Trophoblast cell (in vitro differentiated cells and primary cell): ENCODE measurements at regions not wholly inside any gene's neighbourhood (a gene's known extent, or its start where the extent isn't known, plus 50 kb on each side); places are given as distances from the start of the nearest gene placed in this dataset.

ENCODE experiments used
- DNase-seq, 2 donors: peaks; one replicate each; pipeline ENCODE4 v3.0.0-alpha.2; 2016
- H2AFZ ChIP-seq: 2 replicates; pipeline ENCODE4 v1.6.1; 2013; ENCODE audit warnings: low read length, moderate library complexity, mild to moderate bottlenecking; ENCODE audit not compliant: insufficient read depth, poor library complexity
- H2AK5ac ChIP-seq: 2 replicates; pipeline ENCODE4 v1.6.1; 2013; ENCODE audit warnings: mild to moderate bottlenecking, low read length
- H2BK120ac ChIP-seq: 2 replicates; pipeline ENCODE4 v1.6.1; 2013; ENCODE audit warnings: low read length, mild to moderate bottlenecking, moderate library complexity; ENCODE audit not compliant: insufficient read depth, poor library complexity
- H2BK12ac ChIP-seq: 2 replicates; pipeline ENCODE4 v1.6.1; 2013; ENCODE audit warnings: mild to moderate bottlenecking, low read length, moderate library complexity
- H2BK5ac ChIP-seq: 2 replicates; pipeline ENCODE4 v1.6.1; 2013; ENCODE audit warnings: low read length, low read depth, moderate library complexity, mild to moderate bottlenecking; ENCODE audit not compliant: poor library complexity
- H3K14ac ChIP-seq: 2 replicates; pipeline ENCODE4 v1.6.1; 2013; ENCODE audit warnings: mild to moderate bottlenecking, low read length
- H3K18ac ChIP-seq: 2 replicates; pipeline ENCODE4 v1.6.1; 2013; ENCODE audit warnings: mild to moderate bottlenecking, low read length
- H3K23ac ChIP-seq: 2 replicates; pipeline ENCODE4 v1.6.1; 2013; ENCODE audit warnings: low read length
- H3K27ac ChIP-seq: 2 replicates; pipeline ENCODE4 v1.5.1; 2013; ENCODE audit warnings: low read depth, mild to moderate bottlenecking, inconsistent platforms, low read length, moderate library complexity
- H3K27me3 ChIP-seq: 2 replicates; pipeline ENCODE4 v1.6.1; 2013; ENCODE audit warnings: inconsistent platforms, mild to moderate bottlenecking, low read length, moderate library complexity; ENCODE audit not compliant: insufficient read depth
- H3K36me3 ChIP-seq, 2 experiments: 1 replicate in 1 of 2; 2 replicates in 1 of 2; pipeline ENCODE4 v1.6.1; 2013; ENCODE audit warnings: low read length in 2 of 2, mild to moderate bottlenecking in 2 of 2, moderate library complexity in 1 of 2; ENCODE audit not compliant: insufficient read depth in 2 of 2, control insufficient read depth in 1 of 2
- H3K4ac ChIP-seq: 2 replicates; pipeline ENCODE4 v1.6.1; 2013; ENCODE audit warnings: low read depth, mild to moderate bottlenecking, low read length, moderate library complexity
- H3K4me1 ChIP-seq, 2 experiments: 1 replicate in 1 of 2; 2 replicates in 1 of 2; pipeline ENCODE4 v1.6.1; 2013; ENCODE audit warnings: low read length in 2 of 2, mild to moderate bottlenecking in 2 of 2, moderate library complexity in 1 of 2; ENCODE audit not compliant: insufficient read depth in 2 of 2, control insufficient read depth in 1 of 2
- H3K4me2 ChIP-seq: 2 replicates; pipeline ENCODE4 v1.6.1; 2013; ENCODE audit warnings: inconsistent platforms, mild to moderate bottlenecking, low read length, moderate library complexity
- H3K4me3 ChIP-seq: 2 replicates; pipeline ENCODE4 v1.5.1; 2013; ENCODE audit warnings: mild to moderate bottlenecking, low read depth, low read length, inconsistent platforms
- H3K79me1 ChIP-seq: one replicate; pipeline ENCODE4 v1.6.1; 2013; ENCODE audit warnings: low read length
- H3K79me2 ChIP-seq: 2 replicates; pipeline ENCODE4 v1.6.1; 2013; ENCODE audit warnings: low read length, mild to moderate bottlenecking; ENCODE audit not compliant: control insufficient read depth, insufficient read depth, poor library complexity
- H3K9ac ChIP-seq: 2 replicates; pipeline ENCODE4 v1.6.1; 2013; ENCODE audit warnings: mild to moderate bottlenecking, low read length
- H3K9me3 ChIP-seq: 2 replicates; pipeline ENCODE4 v1.6.1; 2013; ENCODE audit warnings: low read depth, mild to moderate bottlenecking, control low read depth, inconsistent platforms, low read length; ENCODE audit not compliant: insufficient read depth
- H4K12ac ChIP-seq: 2 replicates; pipeline ENCODE4 v1.6.1; 2013; ENCODE audit warnings: low read depth, mild to moderate bottlenecking, low read length, moderate library complexity
- H4K8ac ChIP-seq: 2 replicates; pipeline ENCODE4 v1.6.1; 2013; ENCODE audit warnings: low read depth, mild to moderate bottlenecking, low read length, moderate library complexity
- H4K91ac ChIP-seq: one replicate; pipeline ENCODE4 v1.6.1; 2013; ENCODE audit warnings: low read depth, mild to moderate bottlenecking, low read length, moderate library complexity
- WGBS: extraction: QIAGEN DNeasy Blood & Tissue Kit; methylation state at CpG from one replicate; pipeline ENCODE4 v1.1.7; 2013; ENCODE audit warnings: missing lambda C conversion rate; ENCODE audit not compliant: insufficient read length, insufficient coverage; ENCODE audit errors: extremely low coverage; 5-methylcytosine and 5-hydroxymethylcytosine counted together

GRCh38 chr7:152910545-152911225 is 151.1 kb downstream of the ACTR3B start:
- H3K4me3 ChIP-seq: no peak overlapping the region
- WGBS: no CpG with 5 or more reads among the region's 17 CpGs
- no peaks in the 10 kb centered on the region for H3K4me1 ChIP-seq
- no peak overlapping the region for H2BK120ac ChIP-seq
- H3K9ac ChIP-seq: no peak overlapping the region
- H3K14ac ChIP-seq: no peak overlapping the region
- no peak overlapping the region for H3K18ac ChIP-seq
- DNase-seq: no peak
- no peak overlapping the region for H3K4ac ChIP-seq
- H4K12ac ChIP-seq: no peak overlapping the region
- peaks cover 7% of the 10 kb centered on the region for H3K9me3 ChIP-seq
- H2AFZ ChIP-seq: no peak overlapping the region
- no peak overlapping the region for H4K8ac ChIP-seq
- no peak overlapping the region for H3K27ac ChIP-seq
- H2BK12ac ChIP-seq: no peak overlapping the region
- no peak overlapping the region for H3K23ac ChIP-seq
- H3K27me3 ChIP-seq: no peaks in the 10 kb centered on the region
- H3K79me1 ChIP-seq: no peaks in the 10 kb centered on the region
- no peaks in the 10 kb centered on the region for H3K36me3 ChIP-seq
- H2BK5ac ChIP-seq: no peak overlapping the region
- H3K4me2 ChIP-seq: no peak overlapping the region
- no peaks in the 10 kb centered on the region for H3K79me2 ChIP-seq
- H4K91ac ChIP-seq: no peak overlapping the region
- no peak overlapping the region for H2AK5ac ChIP-seq

DNA sequence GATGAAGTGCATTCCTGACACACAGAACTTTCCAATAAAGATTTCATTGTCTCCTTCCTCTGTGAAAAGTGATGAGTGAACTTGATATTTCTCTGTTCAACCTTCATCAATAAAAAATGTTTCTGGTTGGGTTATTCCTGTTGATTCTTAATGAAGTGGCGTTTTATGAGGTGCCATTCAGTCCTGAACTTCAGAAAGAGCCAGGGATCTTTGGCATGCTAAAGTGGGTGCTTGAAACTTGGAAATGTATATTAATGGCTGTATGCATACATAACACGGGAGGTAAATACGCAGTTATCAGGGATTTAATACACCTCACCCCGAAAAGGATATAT is 151.6 kb downstream of the ACTR3B start:
- Histone ChIP-seq H4K91ac (no peak overlapping the region), H2AFZ (no peak overlapping the region), H3K27ac (no peak overlapping the region), H2BK120ac (no peak overlapping the region), H2BK12ac (no peak overlapping the region), H3K4me1 (no peaks in the 10 kb centered on the region), H2AK5ac (no peak overlapping the region), H3K9ac (no peak overlapping the region), H3K4me3 (no peak overlapping the region), H3K79me2 (no peaks in the 10 kb centered on the region), H3K18ac (no peak overlapping the region), H3K23ac (no peak overlapping the region), H3K9me3 (peaks cover 7% of the 10 kb centered on the region), H3K14ac (no peak overlapping the region), H3K79me1 (no peaks in the 10 kb centered on the region), H4K12ac (no peak overlapping the region), H3K4me2 (no peak overlapping the region), H3K36me3 (no peaks in the 10 kb centered on the region), H3K27me3 (no peaks in the 10 kb centered on the region), H4K8ac (no peak overlapping the region), H2BK5ac (no peak overlapping the region), H3K4ac (no peak overlapping the region)
- no CpG with 5 or more reads among the region's 4 CpGs for WGBS
- no peak for DNase-seq

DNA sequence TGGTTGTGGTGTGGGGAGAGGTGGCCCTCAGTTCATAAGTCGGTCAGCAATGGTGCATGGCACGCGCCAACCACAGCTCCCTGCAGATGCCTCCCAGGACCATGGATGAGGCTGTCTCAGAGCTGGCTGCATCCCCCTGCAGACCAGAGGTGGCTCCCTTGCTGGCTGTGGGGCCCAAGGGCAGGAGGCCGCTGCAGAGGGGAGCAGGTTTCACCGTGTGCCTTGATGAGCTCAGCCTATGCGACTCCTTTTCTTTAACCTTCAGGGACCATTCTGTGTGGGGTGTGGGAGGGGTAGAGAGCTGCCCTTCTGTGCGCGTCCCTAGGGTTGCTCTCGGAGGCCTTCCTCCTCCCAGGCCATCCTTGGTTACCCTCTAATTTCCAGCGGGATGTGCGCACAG is 152.4 kb downstream of the ACTR3B start:
- no peak overlapping the region for H3K18ac ChIP-seq
- H3K4me1 ChIP-seq: no peaks in the 10 kb centered on the region
- H3K9me3 ChIP-seq: peaks cover 7% of the 10 kb centered on the region
- no peak for DNase-seq
- no peak overlapping the region for H2AK5ac ChIP-seq
- H4K91ac ChIP-seq: no peak overlapping the region
- no peak overlapping the region for H3K4me3 ChIP-seq
- no peak overlapping the region for H4K8ac ChIP-seq
- H3K79me1 ChIP-seq: no peaks in the 10 kb centered on the region
- H3K27ac ChIP-seq: no peak overlapping the region
- no peak overlapping the region for H2BK5ac ChIP-seq
- no peaks in the 10 kb centered on the region for H3K27me3 ChIP-seq
- H3K79me2 ChIP-seq: no peaks in the 10 kb centered on the region
- H2AFZ ChIP-seq: no peak overlapping the region
- no peak overlapping the region for H3K14ac ChIP-seq
- H2BK120ac ChIP-seq: no peak overlapping the region
- no peak overlapping the region for H3K23ac ChIP-seq
- no peak overlapping the region for H3K9ac ChIP-seq
- H2BK12ac ChIP-seq: no peak overlapping the region
- H3K4ac ChIP-seq: no peak overlapping the region
- no peaks in the 10 kb centered on the region for H3K36me3 ChIP-seq
- no peak overlapping the region for H3K4me2 ChIP-seq
- WGBS: no CpG with 5 or more reads among the region's 11 CpGs
- no peak overlapping the region for H4K12ac ChIP-seq

DNA sequence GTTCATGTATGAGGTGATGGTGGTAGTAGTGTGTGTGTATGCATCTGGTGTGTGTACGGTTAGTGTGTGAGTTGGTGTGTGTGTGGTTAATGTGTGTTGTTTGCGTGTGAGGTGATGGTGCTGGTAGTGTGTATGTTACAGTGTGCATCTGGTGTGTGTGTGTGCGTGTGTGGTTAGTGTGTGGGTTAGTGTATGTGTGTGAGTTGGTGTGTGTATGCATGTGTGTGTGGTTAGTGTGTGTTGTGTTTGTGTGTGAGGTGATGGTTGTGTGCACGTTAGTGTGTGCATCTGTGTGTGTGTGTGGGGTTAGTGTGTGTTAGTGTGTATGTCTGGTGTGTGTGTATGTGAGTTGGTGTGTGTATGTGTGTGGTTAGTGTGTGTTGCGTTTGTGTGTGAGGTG is 153.0 kb downstream of the ACTR3B start:
- peaks cover 7% of the 10 kb centered on the region for H3K9me3 ChIP-seq
- no peak overlapping the region for H4K8ac ChIP-seq
- no peaks in the 10 kb centered on the region for H3K4me1 ChIP-seq
- peak overlapping the region; percentile 97 for H3K23ac ChIP-seq
- no peak overlapping the region for H2BK5ac ChIP-seq
- H3K27ac ChIP-seq: no peak overlapping the region
- H3K9ac ChIP-seq: no peak overlapping the region
- DNase-seq: no peak
- no peaks in the 10 kb centered on the region for H3K79me2 ChIP-seq
- H2BK12ac ChIP-seq: no peak overlapping the region
- H2AFZ ChIP-seq: no peak overlapping the region
- no peak overlapping the region for H3K4ac ChIP-seq
- no peak overlapping the region for H3K18ac ChIP-seq
- H4K12ac ChIP-seq: no peak overlapping the region
- no peaks in the 10 kb centered on the region for H3K27me3 ChIP-seq
- H3K36me3 ChIP-seq: no peaks in the 10 kb centered on the region
- 98% methylated on average over 4 of the region's 5 CpGs for WGBS
- no peak overlapping the region for H3K4me2 ChIP-seq
- no peaks in the 10 kb centered on the region for H3K79me1 ChIP-seq
- no peak overlapping the region for H4K91ac ChIP-seq
- H2AK5ac ChIP-seq: no peak overlapping the region
- peak overlapping the region; percentile 65 for H3K4me3 ChIP-seq
- H2BK120ac ChIP-seq: no peak overlapping the region
- H3K14ac ChIP-seq: no peak overlapping the region
